Left forelimb (tissue), 1 donor: ENCODE measurements at regions not wholly inside any gene's neighbourhood (a gene's known extent, or its start where the extent isn't known, plus 50 kb on each side); places are given as distances from the start of the nearest gene placed in this dataset.
"Not testable (repeated sequence)": the region's sequence is repeated elsewhere in the genome, so short reads cannot be mapped to it uniquely, and the experiment has no call there.

Experiments used
- DNase-seq: peaks from one replicate; pipeline ENCODE4 v3.0.0-alpha.2; 2018; ENCODE audit warnings: low spot score

- DNase-seq: no peak
Measured at GRCh38 chr2:7525746-7526145, 608.5 kb downstream of the RNF144A start.

- no peak for DNase-seq
Measured at GRCh38 chr2:7527165-7527722, 610.0 kb downstream of the RNF144A start.

GRCh38 chr2:7530001-7530400 is 612.8 kb downstream of the RNF144A start:
- no peak for DNase-seq

- DNase-seq: no peak
Measured at GRCh38 chr2:7539077-7539476, 621.9 kb downstream of the RNF144A start.

- no peak for DNase-seq
Measured at GRCh38 chr2:7539760-7540159, 622.5 kb downstream of the RNF144A start.

- no peak for DNase-seq
Measured at GRCh38 chr2:7552825-7553570, 635.8 kb downstream of the RNF144A start.

- DNase-seq: no peak
Measured at GRCh38 chr2:7555260-7555659, 638.0 kb downstream of the RNF144A start.

- DNase-seq: no peak
Measured at GRCh38 chr2:7557376-7557775, 640.2 kb downstream of the RNF144A start.

GRCh38 chr2:7559791-7560190 is 642.6 kb downstream of the RNF144A start:
- DNase-seq: no peak

- no peak for DNase-seq
Measured at GRCh38 chr2:7566382-7566881, 649.2 kb downstream of the RNF144A start.

GRCh38 chr2:7567116-7567515 is 649.9 kb downstream of the RNF144A start:
- not testable (repeated sequence) for DNase-seq

- no peak for DNase-seq
Measured at GRCh38 chr2:7567646-7568045, 650.4 kb downstream of the RNF144A start.

GRCh38 chr2:7570247-7570646 is 653.0 kb downstream of the RNF144A start:
- no peak for DNase-seq

GRCh38 chr2:7571701-7572100 is 654.5 kb downstream of the RNF144A start:
- DNase-seq: no peak

GRCh38 chr2:7572450-7572849 is 655.2 kb downstream of the RNF144A start:
- no peak for DNase-seq

- no peak for DNase-seq
Measured at GRCh38 chr2:7573166-7573825, 656.1 kb downstream of the RNF144A start.

- DNase-seq: no peak
Measured at GRCh38 chr2:7574385-7574784, 657.2 kb downstream of the RNF144A start.

GRCh38 chr2:7577769-7578168 is 660.6 kb downstream of the RNF144A start:
- DNase-seq: no peak

- DNase-seq: no peak
Measured at GRCh38 chr2:7584017-7584416, 666.8 kb downstream of the RNF144A start.

GRCh38 chr2:7586898-7587297 is 669.7 kb downstream of the RNF144A start:
- no peak for DNase-seq

GRCh38 chr2:7588295-7588694 is 671.1 kb downstream of the RNF144A start:
- DNase-seq: no peak

GRCh38 chr2:7592618-7593140 is 675.5 kb downstream of the RNF144A start:
- DNase-seq: no peak

GRCh38 chr2:7593360-7593759 is 676.1 kb downstream of the RNF144A start:
- no peak for DNase-seq
